ENCODE measurements at regions not wholly inside any gene's neighbourhood (a gene's known extent, or its start where the extent isn't known, plus 50 kb on each side); places are given as distances from the start of the nearest gene placed in this dataset.

DNA sequence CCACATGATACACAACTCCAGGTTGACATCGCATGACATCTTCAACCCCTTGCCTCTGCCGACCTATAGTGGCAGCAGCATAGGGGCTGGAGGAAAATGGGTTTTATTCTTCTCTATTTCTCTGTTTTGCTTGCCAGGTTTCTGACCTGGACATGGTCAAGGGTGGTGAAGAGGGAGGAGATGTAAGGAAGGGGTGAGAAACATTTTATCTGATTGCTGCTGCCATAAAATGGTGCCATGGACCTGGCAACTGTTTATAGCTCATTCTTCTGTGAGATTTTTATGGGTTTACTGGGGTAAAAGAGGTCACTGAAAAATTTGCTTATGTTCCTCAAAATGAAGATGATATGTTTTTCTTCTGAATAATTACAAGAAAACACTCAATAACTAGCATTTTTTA, 266.7 kb upstream of the FOXQ1 start:
- Histone ChIP-seq H3K27ac (ENCODE audit: low read depth, low read length) (no peak overlapping the region), H3K4me2 (ENCODE audit: low read length) (no peak overlapping the region), H4K20me1 (ENCODE audit: insufficient read depth) (no peaks in the 10 kb centered on the region), H3K9me2 (ENCODE audit: insufficient read depth) (no peaks in the 10 kb centered on the region), H3K36me3 (ENCODE audit: control insufficient read depth in 1 of 2, insufficient read depth in 2 of 2, low read length in 2 of 2) (no peaks in the 10 kb centered on the region), H2AFZ (ENCODE audit: low read depth, low read length, poor library complexity, severe bottlenecking) (no peak overlapping the region), H3K27me3 (ENCODE audit: insufficient read depth, low read length) (peaks cover 26% of the 10 kb centered on the region; the same call in 1 of the 2 replicates), H3K4me3 (replicated peaks in 1 of 2; ENCODE audit: low read depth in 1 of 2, low read length in 2 of 2) (no peak overlapping the region), H3K9me3 (ENCODE audit: control insufficient read depth in 1 of 2, insufficient read depth in 1 of 2, low read depth in 1 of 2, low read length in 2 of 2) (no peaks in the 10 kb centered on the region), H3K4me1 (ENCODE audit: control insufficient read depth in 1 of 2, insufficient read depth in 2 of 2, low read length in 2 of 2) (no peaks in the 10 kb centered on the region), H3K9ac (ENCODE audit: low read length) (no peak overlapping the region), H3K79me2 (ENCODE audit: insufficient read depth, low read length) (no peaks in the 10 kb centered on the region)
- ChIA-PET CTCF (no interaction called here), POLR2A (no interaction called here), RAD21 (ENCODE audit: low non-redundant PET in 1 of 2, low total read pairs in 2 of 2, uncharacterized antibody in 2 of 2, unreplicated experiment in 2 of 2) (no interaction called here)
- BruUV-seq (replicated peaks), result no TSS peak
- ATAC-seq (no peak), DNase-seq (ENCODE audit: low read depth, low spot score) (no peak)
- intact Hi-C loops (cut with micrococcal nuclease), result no loop called here
- TF ChIP-seq CBX3 (IDR thresholded peaks at IDR 0.05; ENCODE audit: low read depth), result no peak
- TF ChIP-seq SRF (IDR thresholded peaks at IDR 0.05; ENCODE audit: low read depth), result no peak
- TF ChIP-seq POLR2AphosphoS5 (IDR thresholded peaks at IDR 0.05; ENCODE audit: low read depth, low read length), result no peak
- TF ChIP-seq, protein P1, sequence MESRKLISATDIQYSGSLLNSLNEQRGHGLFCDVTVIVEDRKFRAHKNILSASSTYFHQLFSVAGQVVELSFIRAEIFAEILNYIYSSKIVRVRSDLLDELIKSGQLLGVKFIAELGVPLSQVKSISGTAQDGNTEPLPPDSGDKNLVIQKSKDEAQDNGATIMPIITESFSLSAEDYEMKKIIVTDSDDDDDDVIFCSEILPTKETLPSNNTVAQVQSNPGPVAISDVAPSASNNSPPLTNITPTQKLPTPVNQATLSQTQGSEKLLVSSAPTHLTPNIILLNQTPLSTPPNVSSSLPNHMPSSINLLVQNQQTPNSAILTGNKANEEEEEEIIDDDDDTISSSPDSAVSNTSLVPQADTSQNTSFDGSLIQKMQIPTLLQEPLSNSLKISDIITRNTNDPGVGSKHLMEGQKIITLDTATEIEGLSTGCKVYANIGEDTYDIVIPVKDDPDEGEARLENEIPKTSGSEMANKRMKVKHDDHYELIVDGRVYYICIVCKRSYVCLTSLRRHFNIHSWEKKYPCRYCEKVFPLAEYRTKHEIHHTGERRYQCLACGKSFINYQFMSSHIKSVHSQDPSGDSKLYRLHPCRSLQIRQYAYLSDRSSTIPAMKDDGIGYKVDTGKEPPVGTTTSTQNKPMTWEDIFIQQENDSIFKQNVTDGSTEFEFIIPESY (IDR thresholded peaks at IDR 0.05; ENCODE audit: extremely low read depth, insufficient replicate concordance, low read length), result no peak
- TF ChIP-seq, protein P2, sequence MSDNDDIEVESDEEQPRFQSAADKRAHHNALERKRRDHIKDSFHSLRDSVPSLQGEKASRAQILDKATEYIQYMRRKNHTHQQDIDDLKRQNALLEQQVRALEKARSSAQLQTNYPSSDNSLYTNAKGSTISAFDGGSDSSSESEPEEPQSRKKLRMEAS (IDR thresholded peaks at IDR 0.05), result no peak
- no peak for TF ChIP-seq ZFX (IDR thresholded peaks at IDR 0.05)
- no peak for TF ChIP-seq RAD21 (IDR thresholded peaks at IDR 0.05; ENCODE audit: low read depth)
- TF ChIP-seq CEBPB (IDR thresholded peaks at IDR 0.05; ENCODE audit: low read depth), result no peak
- TF ChIP-seq YY1 (IDR thresholded peaks at IDR 0.05; ENCODE audit: extremely low read depth, insufficient replicate concordance, low read depth, low read length), result no peak
- TF ChIP-seq POLR2A (IDR thresholded peaks at IDR 0.05; ENCODE audit: borderline replicate concordance, extremely low read depth, insufficient read depth, insufficient read length), result no peak
- TF ChIP-seq TCF7L2 (IDR thresholded peaks at IDR 0.05; ENCODE audit: borderline replicate concordance, extremely low read depth, insufficient read depth, insufficient read length), result no peak
- no peak for TF ChIP-seq EGR1 (IDR thresholded peaks at IDR 0.05; ENCODE audit: low read depth)
- TF ChIP-seq, protein P3, sequence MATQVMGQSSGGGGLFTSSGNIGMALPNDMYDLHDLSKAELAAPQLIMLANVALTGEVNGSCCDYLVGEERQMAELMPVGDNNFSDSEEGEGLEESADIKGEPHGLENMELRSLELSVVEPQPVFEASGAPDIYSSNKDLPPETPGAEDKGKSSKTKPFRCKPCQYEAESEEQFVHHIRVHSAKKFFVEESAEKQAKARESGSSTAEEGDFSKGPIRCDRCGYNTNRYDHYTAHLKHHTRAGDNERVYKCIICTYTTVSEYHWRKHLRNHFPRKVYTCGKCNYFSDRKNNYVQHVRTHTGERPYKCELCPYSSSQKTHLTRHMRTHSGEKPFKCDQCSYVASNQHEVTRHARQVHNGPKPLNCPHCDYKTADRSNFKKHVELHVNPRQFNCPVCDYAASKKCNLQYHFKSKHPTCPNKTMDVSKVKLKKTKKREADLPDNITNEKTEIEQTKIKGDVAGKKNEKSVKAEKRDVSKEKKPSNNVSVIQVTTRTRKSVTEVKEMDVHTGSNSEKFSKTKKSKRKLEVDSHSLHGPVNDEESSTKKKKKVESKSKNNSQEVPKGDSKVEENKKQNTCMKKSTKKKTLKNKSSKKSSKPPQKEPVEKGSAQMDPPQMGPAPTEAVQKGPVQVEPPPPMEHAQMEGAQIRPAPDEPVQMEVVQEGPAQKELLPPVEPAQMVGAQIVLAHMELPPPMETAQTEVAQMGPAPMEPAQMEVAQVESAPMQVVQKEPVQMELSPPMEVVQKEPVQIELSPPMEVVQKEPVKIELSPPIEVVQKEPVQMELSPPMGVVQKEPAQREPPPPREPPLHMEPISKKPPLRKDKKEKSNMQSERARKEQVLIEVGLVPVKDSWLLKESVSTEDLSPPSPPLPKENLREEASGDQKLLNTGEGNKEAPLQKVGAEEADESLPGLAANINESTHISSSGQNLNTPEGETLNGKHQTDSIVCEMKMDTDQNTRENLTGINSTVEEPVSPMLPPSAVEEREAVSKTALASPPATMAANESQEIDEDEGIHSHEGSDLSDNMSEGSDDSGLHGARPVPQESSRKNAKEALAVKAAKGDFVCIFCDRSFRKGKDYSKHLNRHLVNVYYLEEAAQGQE (IDR thresholded peaks at IDR 0.05; ENCODE audit: low read depth), result no peak
- no peak for TF ChIP-seq FOSL1 (IDR thresholded peaks at IDR 0.05; ENCODE audit: low read depth)
- no peak for TF ChIP-seq SP1 (IDR thresholded peaks at IDR 0.05; ENCODE audit: low read depth)
- TF ChIP-seq EZH2 (IDR thresholded peaks at IDR 0.05), result no peak
- TF ChIP-seq, protein P4, sequence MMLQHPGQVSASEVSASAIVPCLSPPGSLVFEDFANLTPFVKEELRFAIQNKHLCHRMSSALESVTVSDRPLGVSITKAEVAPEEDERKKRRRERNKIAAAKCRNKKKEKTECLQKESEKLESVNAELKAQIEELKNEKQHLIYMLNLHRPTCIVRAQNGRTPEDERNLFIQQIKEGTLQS (IDR thresholded peaks at IDR 0.05), result no peak
- TF ChIP-seq SIN3A (IDR thresholded peaks at IDR 0.05; ENCODE audit: low read depth), result no peak
- TF ChIP-seq JUND (IDR thresholded peaks at IDR 0.05), result no peak
